ENCODE measurements at regions not wholly inside any gene's neighbourhood (a gene's known extent, or its start where the extent isn't known, plus 50 kb on each side); places are given as distances from the start of the nearest gene placed in this dataset.

DNA sequence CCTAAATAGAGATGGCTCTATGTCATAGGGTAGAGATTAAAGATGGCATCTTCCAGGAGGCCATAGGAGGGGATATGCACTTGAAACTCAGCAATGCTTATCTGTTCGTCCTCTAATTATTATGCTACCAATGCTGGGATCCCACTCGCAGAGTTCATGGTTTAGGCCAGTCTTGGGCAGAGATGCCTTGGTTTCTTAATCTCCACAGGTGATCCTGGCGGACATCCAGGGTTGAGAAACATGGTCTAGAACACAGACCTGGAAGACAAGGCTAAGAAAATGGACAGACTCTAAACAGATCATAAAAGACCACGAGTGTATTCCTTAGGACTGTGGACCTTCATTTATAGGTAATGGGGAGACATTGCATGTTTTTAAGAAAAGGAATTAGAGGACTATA, 70.0 kb upstream of the IRS2 start:
- no peaks in the 10 kb centered on the region for H4K20me1 ChIP-seq (replicated peaks; ENCODE audit: control insufficient read depth, insufficient read depth, low read length)
- no peaks in the 10 kb centered on the region for H3K36me3 ChIP-seq (ENCODE audit: control insufficient read depth, insufficient read depth, low read length)
- H3K79me2 ChIP-seq (ENCODE audit: control insufficient read depth, insufficient read depth, low read length) = no peaks in the 10 kb centered on the region
- BruUV-seq (replicated peaks) = no TSS peak
- ChIA-PET POLR2A (no interaction called here), CTCF (ENCODE audit: low intra/inter-chr PET ratio) (no interaction called here)
- in situ Hi-C loops (cut with MboI) (no loop called here), intact Hi-C loops (cut with micrococcal nuclease) (no loop called here)
- no peak for ATAC-seq
- 0% methylated on average over 4 of the region's 4 CpGs for WGBS (ENCODE audit: insufficient coverage, low coverage, missing lambda C conversion rate)
- no peak overlapping the region for H3K9ac ChIP-seq (ENCODE audit: insufficient read depth in 1 of 2, low read depth in 2 of 2, low read length in 2 of 2)
- H2AFZ ChIP-seq (ENCODE audit: low read depth, low read length) = no peak overlapping the region
- no peaks in the 10 kb centered on the region for H3K9me3 ChIP-seq (replicated peaks; ENCODE audit: control insufficient read depth, insufficient read depth, low read depth, low read length)
- H3K4me1 ChIP-seq (replicated peaks in 1 of 2; ENCODE audit: control insufficient read depth in 2 of 2, insufficient read depth in 2 of 2, low read length in 2 of 2) = no peaks in the 10 kb centered on the region
- H3K4me3 ChIP-seq = no peak overlapping the region
- no peak for DNase-seq (ENCODE audit: extremely low read depth in 1 of 4, low spot score in 3 of 4)
- FAIRE-seq = no peak
- no peak overlapping the region for H3K4me2 ChIP-seq (ENCODE audit: insufficient read depth, low read length)
- no peaks in the 10 kb centered on the region for H3K9me1 ChIP-seq (ENCODE audit: control insufficient read depth, insufficient read depth, low read length)
- H3K27me3 ChIP-seq (ENCODE audit: control insufficient read depth in 2 of 2, insufficient read depth in 2 of 2, low read length in 2 of 2) = peaks cover 0 to 13% of the 10 kb centered on the region in 2 experiments; a peak in 3 of 5 replicates
- TF ChIP-seq NUFIP1 (IDR thresholded peaks at IDR 0.05; ENCODE audit: partially characterized antibody) (no peak), ZNF184 (CRISPR knock-in tag; IDR thresholded peaks at IDR 0.05) (no peak), RHOXF2B (CRISPR knock-in tag; conservative IDR thresholded peaks at IDR 0.05) (no peak), SMAD4 (CRISPR knock-in tag; conservative IDR thresholded peaks at IDR 0.05) (no peak), SIX5 (IDR thresholded peaks at IDR 0.05; ENCODE audit: borderline replicate concordance in 1 of 2, insufficient read depth in 1 of 2, low read depth in 1 of 2, low read length in 2 of 2) (no peak), KAT8 (IDR thresholded peaks at IDR 0.05; ENCODE audit: low read depth) (no peak), ZNF668 (CRISPR knock-in tag; IDR thresholded peaks at IDR 0.05) (no peak), ZNF79 (CRISPR knock-in tag; IDR thresholded peaks at IDR 0.05; ENCODE audit: low read depth) (no peak), EHMT2 (IDR thresholded peaks at IDR 0.05) (no peak), ZNF232 (CRISPR knock-in tag; IDR thresholded peaks at IDR 0.05) (no peak), ZFP91 (CRISPR knock-in tag; IDR thresholded peaks at IDR 0.05) (no peak)
- TF ChIP-seq, protein P1, sequence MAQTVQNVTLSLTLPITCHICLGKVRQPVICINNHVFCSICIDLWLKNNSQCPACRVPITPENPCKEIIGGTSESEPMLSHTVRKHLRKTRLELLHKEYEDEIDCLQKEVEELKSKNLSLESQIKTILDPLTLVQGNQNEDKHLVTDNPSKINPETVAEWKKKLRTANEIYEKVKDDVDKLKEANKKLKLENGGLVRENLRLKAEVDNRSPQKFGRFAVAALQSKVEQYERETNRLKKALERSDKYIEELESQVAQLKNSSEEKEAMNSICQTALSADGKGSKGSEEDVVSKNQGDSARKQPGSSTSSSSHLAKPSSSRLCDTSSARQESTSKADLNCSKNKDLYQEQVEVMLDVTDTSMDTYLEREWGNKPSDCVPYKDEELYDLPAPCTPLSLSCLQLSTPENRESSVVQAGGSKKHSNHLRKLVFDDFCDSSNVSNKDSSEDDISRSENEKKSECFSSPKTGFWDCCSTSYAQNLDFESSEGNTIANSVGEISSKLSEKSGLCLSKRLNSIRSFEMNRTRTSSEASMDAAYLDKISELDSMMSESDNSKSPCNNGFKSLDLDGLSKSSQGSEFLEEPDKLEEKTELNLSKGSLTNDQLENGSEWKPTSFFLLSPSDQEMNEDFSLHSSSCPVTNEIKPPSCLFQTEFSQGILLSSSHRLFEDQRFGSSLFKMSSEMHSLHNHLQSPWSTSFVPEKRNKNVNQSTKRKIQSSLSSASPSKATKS (CRISPR knock-in tag; IDR thresholded peaks at IDR 0.05) = no peak
- no peak overlapping the region for H3K27ac ChIP-seq (ENCODE audit: extremely low read depth, low read depth, low read length)
